ENCODE measurements at regions not wholly inside any gene's neighbourhood (a gene's known extent, or its start where the extent isn't known, plus 50 kb on each side); places are given as distances from the start of the nearest gene placed in this dataset.

GRCh38 chr20:22466447-22467171 lies 117.8 kb downstream of the FOXA2 start (continued):
- TF ChIP-seq ZHX2 (IDR thresholded peaks at IDR 0.05; ENCODE audit: low read depth): 0 out of 2 replicates have a peak, but pooled peaks have one; percentile 32
- no peak for TF ChIP-seq ZHX2 (CRISPR knock-in tag; IDR thresholded peaks at IDR 0.05; ENCODE audit: borderline replicate concordance)
- TF ChIP-seq SMYD3 (CRISPR knock-in tag; IDR thresholded peaks at IDR 0.05): peak; percentile 25; the same call in 1 of the 2 replicates
- TF ChIP-seq SMAD3 (CRISPR knock-in tag; IDR thresholded peaks at IDR 0.05): peak; percentile 54; the same call in 1 of the 2 replicates
- no peak for TF ChIP-seq NFKB2 (CRISPR knock-in tag; IDR thresholded peaks at IDR 0.05; ENCODE audit: borderline replicate concordance)
- no peak for TF ChIP-seq ZMAT5 (CRISPR knock-in tag; IDR thresholded peaks at IDR 0.05; ENCODE audit: borderline replicate concordance, low read depth)
- TF ChIP-seq ERF (CRISPR knock-in tag; IDR thresholded peaks at IDR 0.05): no peak
- no peak for TF ChIP-seq AHDC1 (CRISPR knock-in tag; IDR thresholded peaks at IDR 0.05; ENCODE audit: borderline replicate concordance)
- TF ChIP-seq ZSCAN9 (CRISPR knock-in tag; IDR thresholded peaks at IDR 0.05; ENCODE audit: borderline replicate concordance): no peak
- TF ChIP-seq FOXK1 (CRISPR knock-in tag; IDR thresholded peaks at IDR 0.05; ENCODE audit: borderline replicate concordance, low read depth): peak; percentile 84; the same call in 1 of the 2 replicates
- no peak for TF ChIP-seq ZNF235 (CRISPR knock-in tag; IDR thresholded peaks at IDR 0.05; ENCODE audit: borderline replicate concordance)
- TF ChIP-seq ZNF570 (CRISPR knock-in tag; IDR thresholded peaks at IDR 0.05; ENCODE audit: borderline replicate concordance): no peak
- TF ChIP-seq RARA (CRISPR knock-in tag; IDR thresholded peaks at IDR 0.05): peak; percentile 69
- no peak for TF ChIP-seq ZNF576 (CRISPR knock-in tag; IDR thresholded peaks at IDR 0.05)
- no peak for TF ChIP-seq IKZF4 (CRISPR knock-in tag; IDR thresholded peaks at IDR 0.05; ENCODE audit: borderline replicate concordance, low read depth, not compliant biosample characterization)

Measured in HepG2 (cell line).